Activated CD4-positive, alpha-beta T cell treated with anti-CD3 and anti-CD28 coated beads, Interleukin-2, Interleukin-6, amounts not matched to agents 100 ng/mL and 50 ng/mL, durations not matched to agents 16 hours and 8 hours (primary cell): ENCODE measurements at regions not wholly inside any gene's neighbourhood (a gene's known extent, or its start where the extent isn't known, plus 50 kb on each side); places are given as distances from the start of the nearest gene placed in this dataset.
"Not testable (repeated sequence)": the region's sequence is repeated elsewhere in the genome, so short reads cannot be mapped to it uniquely, and the experiment has no call there.

ENCODE experiments used
- DNase-seq: peaks from one replicate; pipeline ENCODE4 v3.0.0-alpha.2; 2020

GRCh38 chr2:72078773-72079172 lies 68.9 kb downstream of the CYP26B1 start:
- no peak for DNase-seq

- no peak for DNase-seq
Measured at GRCh38 chr2:72077702-72078169, 69.9 kb downstream of the CYP26B1 start.

GRCh38 chr2:72073373-72073772 lies 74.3 kb downstream of the CYP26B1 start:
- DNase-seq, result not testable (repeated sequence)

- DNase-seq, result not testable (repeated sequence)
Measured at GRCh38 chr2:72064197-72064596, 83.5 kb downstream of the CYP26B1 start.

- no peak for DNase-seq
Measured at GRCh38 chr2:72062336-72062735, 85.3 kb downstream of the CYP26B1 start.

GRCh38 chr2:72057308-72057707 lies 90.4 kb downstream of the CYP26B1 start:
- DNase-seq, result no peak

- DNase-seq, result no peak
Measured at GRCh38 chr2:72051971-72052505, 95.6 kb downstream of the CYP26B1 start.

- DNase-seq, result no peak
Measured at GRCh38 chr2:72051204-72051603, 96.5 kb downstream of the CYP26B1 start.

- DNase-seq, result no peak
Measured at GRCh38 chr2:72050734-72051133, 96.9 kb downstream of the CYP26B1 start.

- no peak for DNase-seq
Measured at GRCh38 chr2:72048881-72049477, 98.7 kb downstream of the CYP26B1 start.

- DNase-seq, result no peak
Measured at GRCh38 chr2:72043985-72044384, 103.7 kb downstream of the CYP26B1 start.

- DNase-seq, result no peak
Measured at GRCh38 chr2:72041638-72042111, 106.0 kb downstream of the CYP26B1 start.

GRCh38 chr2:72040629-72041571 lies 106.8 kb downstream of the CYP26B1 start:
- DNase-seq, result no peak

GRCh38 chr2:72038524-72038923 lies 109.1 kb downstream of the CYP26B1 start:
- DNase-seq, result no peak

- DNase-seq, result no peak
Measured at GRCh38 chr2:72037261-72037666, 110.4 kb downstream of the CYP26B1 start.

- DNase-seq, result no peak
Measured at GRCh38 chr2:72036595-72036994, 111.1 kb downstream of the CYP26B1 start.

GRCh38 chr2:72036173-72036545 lies 111.5 kb downstream of the CYP26B1 start:
- no peak for DNase-seq

GRCh38 chr2:72035518-72036172 lies 112.0 kb downstream of the CYP26B1 start:
- DNase-seq, result no peak

- no peak for DNase-seq
Measured at GRCh38 chr2:72034353-72035095, 113.1 kb downstream of the CYP26B1 start.

- no peak for DNase-seq
Measured at GRCh38 chr2:72033636-72034035, 114.0 kb downstream of the CYP26B1 start.

- no peak for DNase-seq
Measured at GRCh38 chr2:72032481-72033041, 115.1 kb downstream of the CYP26B1 start.
